Uterus (tissue), 2 donors: ENCODE measurements at regions not wholly inside any gene's neighbourhood (a gene's known extent, or its start where the extent isn't known, plus 50 kb on each side); places are given as distances from the start of the nearest gene placed in this dataset.

Source experiments
- CTCF ChIP-seq, 4 experiments: fragments of 200-600 bp in 2 of 4; fragments of 450-650 bp in 2 of 4; sonication (generic) in 2 of 4; IDR thresholded peaks; one replicate each; pipeline ENCODE4 v1.5.1; 2016 to 2019; ENCODE audit warnings: antibody characterized with exemption in 4 of 4, mild to moderate bottlenecking in 2 of 4, moderate library complexity in 1 of 4
- POLR2A ChIP-seq, 2 donors: fragments of 450-650 bp; IDR thresholded peaks; one replicate each; pipeline ENCODE4 v1.6.1; 2016; ENCODE audit warnings: antibody characterized with exemption in 2 of 2, mild to moderate bottlenecking in 1 of 2, moderate library complexity in 1 of 2

DNA sequence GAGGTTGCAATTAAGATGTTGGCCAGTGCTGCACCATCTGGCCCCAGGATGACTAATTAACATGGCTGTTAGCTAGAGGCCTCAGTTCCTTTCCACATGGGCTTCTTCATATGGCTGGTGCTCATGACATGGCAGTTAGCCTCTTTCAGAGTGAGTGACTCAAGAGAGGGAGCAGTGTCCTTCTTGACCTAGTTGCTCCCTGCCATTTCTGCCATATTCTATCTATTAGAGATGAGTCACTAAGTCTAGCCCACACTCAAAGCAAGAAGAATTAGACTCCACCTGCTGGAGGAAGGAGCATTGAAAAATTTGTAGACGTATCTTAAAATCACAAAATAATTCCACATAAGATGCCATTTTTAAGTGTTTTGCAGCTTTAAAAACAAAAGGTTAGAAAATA lies 651.2 kb upstream of the CCNG1 start:
- TF ChIP-seq CTCF (IDR thresholded peaks at IDR 0.05) (no peak), POLR2A (IDR thresholded peaks at IDR 0.05) (no peak)
